ENCODE measurements at regions not wholly inside any gene's neighbourhood (a gene's known extent, or its start where the extent isn't known, plus 50 kb on each side); places are given as distances from the start of the nearest gene placed in this dataset.

- no peak for TF ChIP-seq CTCF (IDR thresholded peaks at IDR 0.05; ENCODE audit: low read depth, low read length, missing input control)
- no peak for TF ChIP-seq EGR1 (IDR thresholded peaks at IDR 0.05; ENCODE audit: low read depth in 2 of 2)
- no peak for TF ChIP-seq SP1 (IDR thresholded peaks at IDR 0.05)
- no peak for TF ChIP-seq MAX (IDR thresholded peaks at IDR 0.05)
- TF ChIP-seq REST (IDR thresholded peaks at IDR 0.05): no peak
- no peak for TF ChIP-seq FOXA1 (IDR thresholded peaks at IDR 0.05)
- no peak for TF ChIP-seq ZBTB33 (IDR thresholded peaks at IDR 0.05)
- TF ChIP-seq GABPA (IDR thresholded peaks at IDR 0.05 in 1 of 2, conservative IDR thresholded peaks at IDR 0.05 in 1 of 2): no peak
- TF ChIP-seq HNF4A (conservative IDR thresholded peaks at IDR 0.05): no peak
- no peak for TF ChIP-seq YY1 (IDR thresholded peaks at IDR 0.05)
- TF ChIP-seq RAD21 (IDR thresholded peaks at IDR 0.05): no peak
Observed at GRCh38 chr2:77816618-77817017, 294.4 kb upstream of the LRRTM4 start.
